Stomach smooth muscle (tissue), 2 donors: ENCODE measurements at regions not wholly inside any gene's neighbourhood (a gene's known extent, or its start where the extent isn't known, plus 50 kb on each side); places are given as distances from the start of the nearest gene placed in this dataset.
"Not testable (repeated sequence)": the region's sequence is repeated elsewhere in the genome, so short reads cannot be mapped to it uniquely, and the experiment has no call there.

Source experiments
- H3K27ac ChIP-seq: one replicate; pipeline ENCODE4 v1.7.0; 2013; ENCODE audit warnings: mild to moderate bottlenecking, low read length, inconsistent platforms
- H3K27me3 ChIP-seq, 2 donors: one replicate each; pipeline ENCODE4 v1.7.0; 2013; ENCODE audit warnings: low read length in 2 of 2; ENCODE audit not compliant: insufficient read depth in 2 of 2, control insufficient read depth in 1 of 2
- H3K36me3 ChIP-seq, 2 donors: one replicate each; pipeline ENCODE4 v1.7.0; 2013; ENCODE audit warnings: low read length in 2 of 2; ENCODE audit not compliant: control insufficient read depth in 2 of 2, insufficient read depth in 2 of 2
- H3K4me1 ChIP-seq: one replicate; pipeline ENCODE4 v1.7.0; 2013; ENCODE audit warnings: low read length; ENCODE audit not compliant: control insufficient read depth, insufficient read depth
- H3K4me3 ChIP-seq, 2 donors: one replicate each; pipeline ENCODE4 v1.7.0; 2013; ENCODE audit warnings: low read length in 2 of 2
- H3K9ac ChIP-seq, 2 donors: one replicate each; pipeline ENCODE4 v1.7.0; 2013; ENCODE audit warnings: low read length in 2 of 2, mild to moderate bottlenecking in 1 of 2
- H3K9me3 ChIP-seq, 2 donors: one replicate each; pipeline ENCODE4 v1.7.0; 2013; ENCODE audit warnings: low read length in 2 of 2; ENCODE audit not compliant: control insufficient read depth in 2 of 2
- donor health status: healthy.
- donor health status: Pancreatic carcinoma.

- H3K4me1 ChIP-seq, result peaks cover 12% of the 10 kb centered on the region
- no peak overlapping the region for H3K9ac ChIP-seq
- H3K27me3 ChIP-seq, result no peaks in the 10 kb centered on the region
- H3K27ac ChIP-seq, result no peak overlapping the region
- no peaks in the 10 kb centered on the region for H3K9me3 ChIP-seq
- H3K36me3 ChIP-seq, result no peaks in the 10 kb centered on the region
- H3K4me3 ChIP-seq, result no peak overlapping the region
Measured at GRCh38 chr11:112658431-112658878, 302.8 kb upstream of the NCAM1 start.

- H3K27me3 ChIP-seq, result no peaks in the 10 kb centered on the region
- no peak overlapping the region for H3K27ac ChIP-seq
- no peaks in the 10 kb centered on the region for H3K36me3 ChIP-seq
- H3K9ac ChIP-seq, result no peak overlapping the region
- H3K9me3 ChIP-seq, result no peaks in the 10 kb centered on the region
- no peak overlapping the region for H3K4me3 ChIP-seq
- peaks cover 4% of the 10 kb centered on the region for H3K4me1 ChIP-seq
Measured at GRCh38 chr11:112661146-112661545, 300.1 kb upstream of the NCAM1 start.

- Histone ChIP-seq H3K36me3 (no peaks in the 10 kb centered on the region), H3K4me3 (no peak overlapping the region), H3K9ac (no peak overlapping the region), H3K9me3 (no peaks in the 10 kb centered on the region), H3K4me1 (peaks cover 4% of the 10 kb centered on the region), H3K27me3 (no peaks in the 10 kb centered on the region), H3K27ac (no peak overlapping the region)
Measured at GRCh38 chr11:112661571-112661970, 299.6 kb upstream of the NCAM1 start.

- Histone ChIP-seq H3K9ac (no peak overlapping the region), H3K4me3 (no peak overlapping the region), H3K4me1 (peaks cover under 1% of the 10 kb centered on the region), H3K27me3 (no peaks in the 10 kb centered on the region), H3K9me3 (no peaks in the 10 kb centered on the region), H3K36me3 (no peaks in the 10 kb centered on the region), H3K27ac (no peak overlapping the region)
Measured at GRCh38 chr11:112662554-112662953, 298.7 kb upstream of the NCAM1 start.

- Histone ChIP-seq H3K4me3 (no peak overlapping the region), H3K4me1 (no peaks in the 10 kb centered on the region), H3K9ac (no peak overlapping the region), H3K36me3 (no peaks in the 10 kb centered on the region), H3K27me3 (no peaks in the 10 kb centered on the region), H3K9me3 (no peaks in the 10 kb centered on the region), H3K27ac (no peak overlapping the region)
Measured at GRCh38 chr11:112663947-112664634, 297.1 kb upstream of the NCAM1 start.

GRCh38 chr11:112665291-112665690, 295.9 kb upstream of the NCAM1 start:
- H3K4me1 ChIP-seq, result no peaks in the 10 kb centered on the region
- H3K4me3 ChIP-seq, result no peak overlapping the region
- H3K36me3 ChIP-seq, result no peaks in the 10 kb centered on the region
- no peak overlapping the region for H3K9ac ChIP-seq
- H3K27ac ChIP-seq, result no peak overlapping the region
- H3K9me3 ChIP-seq, result no peaks in the 10 kb centered on the region
- H3K27me3 ChIP-seq, result no peaks in the 10 kb centered on the region

GRCh38 chr11:112666253-112666652, 295.0 kb upstream of the NCAM1 start:
- Histone ChIP-seq H3K9me3 (no peaks in the 10 kb centered on the region), H3K9ac (no peak overlapping the region), H3K27me3 (no peaks in the 10 kb centered on the region), H3K27ac (no peak overlapping the region), H3K4me3 (no peak overlapping the region), H3K36me3 (no peaks in the 10 kb centered on the region), H3K4me1 (no peaks in the 10 kb centered on the region)

- Histone ChIP-seq H3K36me3 (no peaks in the 10 kb centered on the region), H3K9ac (no peak overlapping the region)
Measured at GRCh38 chr11:112670806-112671570, 290.2 kb upstream of the NCAM1 start.

GRCh38 chr11:112673401-112673800, 287.8 kb upstream of the NCAM1 start:
- not testable (repeated sequence) for H3K36me3 ChIP-seq, H3K9ac ChIP-seq, H3K27ac ChIP-seq

More at GRCh38 chr11:112670806-112671570, 290.2 kb upstream of the NCAM1 start:
- Histone ChIP-seq H3K27ac (no peak overlapping the region), H3K9me3 (no peaks in the 10 kb centered on the region), H3K4me3 (no peak overlapping the region), H3K4me1 (no peaks in the 10 kb centered on the region), H3K27me3 (no peaks in the 10 kb centered on the region)

GRCh38 chr11:112685111-112685510, 276.1 kb upstream of the NCAM1 start:
- Histone ChIP-seq H3K4me3 (no peak overlapping the region), H3K9me3 (peaks cover 0 to 4% of the 10 kb centered on the region in 2 donors), H3K27ac (no peak overlapping the region), H3K27me3 (no peaks in the 10 kb centered on the region), H3K4me1 (no peaks in the 10 kb centered on the region), H3K9ac (no peak overlapping the region), H3K36me3 (no peaks in the 10 kb centered on the region)

More at GRCh38 chr11:112673401-112673800, 287.8 kb upstream of the NCAM1 start:
- H3K9me3 ChIP-seq, H3K27me3 ChIP-seq, H3K4me1 ChIP-seq, H3K4me3 ChIP-seq: not testable (repeated sequence)

- no peaks in the 10 kb centered on the region for H3K9me3 ChIP-seq
- H3K36me3 ChIP-seq, result no peaks in the 10 kb centered on the region
- H3K27ac ChIP-seq, result no peak overlapping the region
- no peak overlapping the region for H3K9ac ChIP-seq
- no peak overlapping the region for H3K4me3 ChIP-seq
- no peaks in the 10 kb centered on the region for H3K4me1 ChIP-seq
- no peaks in the 10 kb centered on the region for H3K27me3 ChIP-seq
Measured at GRCh38 chr11:112689851-112690250, 271.4 kb upstream of the NCAM1 start.
